ENCODE measurements at regions not wholly inside any gene's neighbourhood (a gene's known extent, or its start where the extent isn't known, plus 50 kb on each side); places are given as distances from the start of the nearest gene placed in this dataset.
"Not testable (repeated sequence)": the region's sequence is repeated elsewhere in the genome, so short reads cannot be mapped to it uniquely, and the experiment has no call there.

GRCh38 chr21:9728219-9728992 is 793.0 kb upstream of the TPTE start:
- H3K27ac Mint-ChIP-seq; H3K36me3 ChIP-seq (ENCODE audit: control insufficient read depth in 2 of 3, insufficient read depth in 3 of 3, low read length in 3 of 3); intact Hi-C loops (cut with micrococcal nuclease); POLR2A ChIA-PET; CTCF ChIA-PET; ATAC-seq; H3K27me3 Mint-ChIP-seq; H3K27me3 ChIP-seq (ENCODE audit: control insufficient read depth in 2 of 2, insufficient read depth in 2 of 2, low read length in 2 of 2); H3K36me3 Mint-ChIP-seq; DNase-seq; H3K27ac ChIP-seq (ENCODE audit: low read depth, low read length); H3K4me1 ChIP-seq (ENCODE audit: control insufficient read depth in 2 of 2, insufficient read depth in 2 of 2, low read length in 2 of 2); H3K4me3 ChIP-seq (ENCODE audit: low read length); H3K4me1 Mint-ChIP-seq; H3K4me3 Mint-ChIP-seq: not testable (repeated sequence)
- H3K9me3 Mint-ChIP-seq, result peaks cover 0 to 38% (median 16%) of the 10 kb centered on the region in 11 donors
- peaks cover 0 to 12% (median 0%) of the 10 kb centered on the region in 3 experiments for H3K9me3 ChIP-seq (ENCODE audit: control insufficient read depth in 2 of 3, low read length in 3 of 3)

- Mint-ChIP-seq H3K27ac (no peak overlapping the region), H3K27me3 (no peaks in the 10 kb centered on the region), H3K36me3 (peaks cover 0 to 6% (median 0%) of the 10 kb centered on the region in 5 donors), H3K4me1 (no peaks in the 10 kb centered on the region), H3K4me3 (no peak overlapping the region), H3K9me3 (peaks cover 0 to 28% (median 10%) of the 10 kb centered on the region in 11 donors)
- peaks cover 0 to 27% (median 0%) of the 10 kb centered on the region in 3 experiments for H3K9me3 ChIP-seq (ENCODE audit: control insufficient read depth in 2 of 3, low read length in 3 of 3)
- DNase-seq (no peak), ATAC-seq (no peak)
- CTCF ChIA-PET, result no interaction called here
- H3K27me3 ChIP-seq (ENCODE audit: control insufficient read depth in 2 of 2, insufficient read depth in 2 of 2, low read length in 2 of 2), result no peaks in the 10 kb centered on the region
- intact Hi-C loops (cut with micrococcal nuclease), result no loop called here
- no peak overlapping the region for H3K4me3 ChIP-seq (ENCODE audit: low read length)
- H3K27ac ChIP-seq (ENCODE audit: low read depth, low read length), result no peak overlapping the region
- H3K36me3 ChIP-seq (ENCODE audit: control insufficient read depth in 2 of 3, insufficient read depth in 3 of 3, low read length in 3 of 3), result no peaks in the 10 kb centered on the region
- POLR2A ChIA-PET, result no interaction called here
- no peaks in the 10 kb centered on the region for H3K4me1 ChIP-seq (ENCODE audit: control insufficient read depth in 2 of 2, insufficient read depth in 2 of 2, low read length in 2 of 2)
Observed at GRCh38 chr21:9730866-9731265, 790.5 kb upstream of the TPTE start.

- peaks cover 0 to 28% (median 10%) of the 10 kb centered on the region in 11 donors for H3K9me3 Mint-ChIP-seq
- intact Hi-C loops (cut with micrococcal nuclease); H3K4me3 Mint-ChIP-seq; H3K4me3 ChIP-seq (ENCODE audit: low read length); H3K27ac Mint-ChIP-seq; H3K4me1 Mint-ChIP-seq; H3K27me3 Mint-ChIP-seq; H3K36me3 ChIP-seq (ENCODE audit: control insufficient read depth in 2 of 3, insufficient read depth in 3 of 3, low read length in 3 of 3); H3K36me3 Mint-ChIP-seq; H3K27me3 ChIP-seq (ENCODE audit: control insufficient read depth in 2 of 2, insufficient read depth in 2 of 2, low read length in 2 of 2); POLR2A ChIA-PET; DNase-seq; H3K27ac ChIP-seq (ENCODE audit: low read depth, low read length); H3K4me1 ChIP-seq (ENCODE audit: control insufficient read depth in 2 of 2, insufficient read depth in 2 of 2, low read length in 2 of 2); CTCF ChIA-PET; ATAC-seq: not testable (repeated sequence)
- H3K9me3 ChIP-seq (ENCODE audit: control insufficient read depth in 2 of 3, low read length in 3 of 3), result peaks cover 0 to 30% (median under 1%) of the 10 kb centered on the region in 3 experiments
Observed at GRCh38 chr21:9731317-9731716, 790.1 kb upstream of the TPTE start.

- H3K27ac ChIP-seq (ENCODE audit: low read depth, low read length); intact Hi-C loops (cut with micrococcal nuclease); H3K27me3 Mint-ChIP-seq; H3K36me3 ChIP-seq (ENCODE audit: control insufficient read depth in 2 of 3, insufficient read depth in 3 of 3, low read length in 3 of 3); POLR2A ChIA-PET; CTCF ChIA-PET; H3K27me3 ChIP-seq (ENCODE audit: control insufficient read depth in 2 of 2, insufficient read depth in 2 of 2, low read length in 2 of 2); ATAC-seq; H3K36me3 Mint-ChIP-seq; H3K4me3 ChIP-seq (ENCODE audit: low read length); H3K4me3 Mint-ChIP-seq; H3K4me1 Mint-ChIP-seq; H3K4me1 ChIP-seq (ENCODE audit: control insufficient read depth in 2 of 2, insufficient read depth in 2 of 2, low read length in 2 of 2); H3K27ac Mint-ChIP-seq; DNase-seq: not testable (repeated sequence)
- peaks cover 0 to 19% (median 6%) of the 10 kb centered on the region in 11 donors for H3K9me3 Mint-ChIP-seq
- peaks cover 0 to 22% (median 4%) of the 10 kb centered on the region in 3 experiments for H3K9me3 ChIP-seq (ENCODE audit: control insufficient read depth in 2 of 3, low read length in 3 of 3)
Observed at GRCh38 chr21:9732605-9733004, 788.8 kb upstream of the TPTE start.

GRCh38 chr21:9733761-9734558 is 787.4 kb upstream of the TPTE start:
- CTCF ChIA-PET; DNase-seq; H3K4me1 Mint-ChIP-seq; H3K4me1 ChIP-seq (ENCODE audit: control insufficient read depth in 2 of 2, insufficient read depth in 2 of 2, low read length in 2 of 2); ATAC-seq; H3K27ac ChIP-seq (ENCODE audit: low read depth, low read length); H3K27ac Mint-ChIP-seq; H3K4me3 Mint-ChIP-seq; POLR2A ChIA-PET; intact Hi-C loops (cut with micrococcal nuclease); H3K36me3 ChIP-seq (ENCODE audit: control insufficient read depth in 2 of 3, insufficient read depth in 3 of 3, low read length in 3 of 3); H3K27me3 ChIP-seq (ENCODE audit: control insufficient read depth in 2 of 2, insufficient read depth in 2 of 2, low read length in 2 of 2); H3K36me3 Mint-ChIP-seq; H3K4me3 ChIP-seq (ENCODE audit: low read length); H3K27me3 Mint-ChIP-seq: not testable (repeated sequence)
- H3K9me3 Mint-ChIP-seq, result peaks cover 0 to 16% (median 5%) of the 10 kb centered on the region in 11 donors
- peaks cover 0 to 29% (median 4%) of the 10 kb centered on the region in 3 experiments for H3K9me3 ChIP-seq (ENCODE audit: control insufficient read depth in 2 of 3, low read length in 3 of 3)

- ChIA-PET CTCF (no interaction called here), POLR2A (no interaction called here)
- no peak for DNase-seq
- Histone ChIP-seq H3K9me3 (ENCODE audit: control insufficient read depth in 2 of 3, low read length in 3 of 3) (peaks cover 0 to 34% (median 4%) of the 10 kb centered on the region in 3 experiments), H3K4me1 (ENCODE audit: control insufficient read depth in 2 of 2, insufficient read depth in 2 of 2, low read length in 2 of 2) (no peaks in the 10 kb centered on the region), H3K27me3 (ENCODE audit: control insufficient read depth in 2 of 2, insufficient read depth in 2 of 2, low read length in 2 of 2) (no peaks in the 10 kb centered on the region), H3K27ac (ENCODE audit: low read depth, low read length) (no peak overlapping the region), H3K4me3 (ENCODE audit: low read length) (no peak overlapping the region), H3K36me3 (ENCODE audit: control insufficient read depth in 2 of 3, insufficient read depth in 3 of 3, low read length in 3 of 3) (no peaks in the 10 kb centered on the region)
- peaks cover 0 to 4% (median 0%) of the 10 kb centered on the region in 5 donors for H3K36me3 Mint-ChIP-seq
- no peak for ATAC-seq
- intact Hi-C loops (cut with micrococcal nuclease), result no loop called here
- peaks cover 2 to 22% (median 15%) of the 10 kb centered on the region in 11 donors for H3K9me3 Mint-ChIP-seq
- no peak overlapping the region for H3K27ac Mint-ChIP-seq
- H3K27me3 Mint-ChIP-seq, result peaks cover 0 to 4% (median 0%) of the 10 kb centered on the region in 5 donors
- no peaks in the 10 kb centered on the region for H3K4me1 Mint-ChIP-seq
- no peak overlapping the region for H3K4me3 Mint-ChIP-seq
Observed at GRCh38 chr21:9735421-9735961, 785.9 kb upstream of the TPTE start.
